ENCODE measurements at regions not wholly inside any gene's neighbourhood (a gene's known extent, or its start where the extent isn't known, plus 50 kb on each side); places are given as distances from the start of the nearest gene placed in this dataset.

- TF ChIP-seq EZH2 (IDR thresholded peaks at IDR 0.05; ENCODE audit: low read depth, unreplicated experiment) (no peak), POLR2AphosphoS5 (IDR thresholded peaks at IDR 0.05; ENCODE audit: low read depth) (no peak), ZNF331 (CRISPR knock-in tag; IDR thresholded peaks at IDR 0.05; ENCODE audit: low read depth) (no peak), REST (IDR thresholded peaks at IDR 0.05; ENCODE audit: unreplicated experiment) (no peak), STAT1 (IDR thresholded peaks at IDR 0.05; ENCODE audit: unreplicated experiment) (no peak), ZNF462 (CRISPR knock-in tag; IDR thresholded peaks at IDR 0.05) (no peak), EZH2phosphoT487 (IDR thresholded peaks at IDR 0.05; ENCODE audit: unreplicated experiment) (no peak), JUNB (IDR thresholded peaks at IDR 0.05; ENCODE audit: unreplicated experiment) (no peak)
- TF ChIP-seq, protein P1, sequence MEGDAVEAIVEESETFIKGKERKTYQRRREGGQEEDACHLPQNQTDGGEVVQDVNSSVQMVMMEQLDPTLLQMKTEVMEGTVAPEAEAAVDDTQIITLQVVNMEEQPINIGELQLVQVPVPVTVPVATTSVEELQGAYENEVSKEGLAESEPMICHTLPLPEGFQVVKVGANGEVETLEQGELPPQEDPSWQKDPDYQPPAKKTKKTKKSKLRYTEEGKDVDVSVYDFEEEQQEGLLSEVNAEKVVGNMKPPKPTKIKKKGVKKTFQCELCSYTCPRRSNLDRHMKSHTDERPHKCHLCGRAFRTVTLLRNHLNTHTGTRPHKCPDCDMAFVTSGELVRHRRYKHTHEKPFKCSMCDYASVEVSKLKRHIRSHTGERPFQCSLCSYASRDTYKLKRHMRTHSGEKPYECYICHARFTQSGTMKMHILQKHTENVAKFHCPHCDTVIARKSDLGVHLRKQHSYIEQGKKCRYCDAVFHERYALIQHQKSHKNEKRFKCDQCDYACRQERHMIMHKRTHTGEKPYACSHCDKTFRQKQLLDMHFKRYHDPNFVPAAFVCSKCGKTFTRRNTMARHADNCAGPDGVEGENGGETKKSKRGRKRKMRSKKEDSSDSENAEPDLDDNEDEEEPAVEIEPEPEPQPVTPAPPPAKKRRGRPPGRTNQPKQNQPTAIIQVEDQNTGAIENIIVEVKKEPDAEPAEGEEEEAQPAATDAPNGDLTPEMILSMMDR (conservative IDR thresholded peaks at IDR 0.05; ENCODE audit: low read depth in 2 of 2) = no peak
These were observed 280.1 kb downstream of the TFAP2B start for GRCh38 chr6:51098791-51099190.
